ENCODE measurements at regions not wholly inside any gene's neighbourhood (a gene's known extent, or its start where the extent isn't known, plus 50 kb on each side); places are given as distances from the start of the nearest gene placed in this dataset.

DNA sequence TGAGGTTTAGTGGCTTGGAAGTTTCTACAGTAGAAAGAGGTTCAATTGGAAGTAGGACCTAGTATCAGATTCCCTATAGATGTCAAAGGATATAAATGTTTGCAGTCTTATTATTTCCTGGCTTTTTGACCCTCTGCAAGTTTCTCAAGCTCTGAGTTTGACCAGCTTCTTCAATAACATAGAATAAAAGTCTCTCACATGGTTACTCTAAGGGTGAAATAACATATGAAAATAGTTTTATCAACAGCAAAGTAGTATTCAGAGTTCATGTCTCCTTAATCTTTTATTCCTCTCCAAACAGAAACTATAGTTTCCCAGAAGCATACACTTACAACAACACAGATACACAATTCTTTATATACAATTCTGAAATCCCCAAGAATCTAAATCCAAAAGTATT is 132.9 kb upstream of the RND3 start:
- peak in 1 of 3 donors; percentile 59 for DNase-seq

DNA sequence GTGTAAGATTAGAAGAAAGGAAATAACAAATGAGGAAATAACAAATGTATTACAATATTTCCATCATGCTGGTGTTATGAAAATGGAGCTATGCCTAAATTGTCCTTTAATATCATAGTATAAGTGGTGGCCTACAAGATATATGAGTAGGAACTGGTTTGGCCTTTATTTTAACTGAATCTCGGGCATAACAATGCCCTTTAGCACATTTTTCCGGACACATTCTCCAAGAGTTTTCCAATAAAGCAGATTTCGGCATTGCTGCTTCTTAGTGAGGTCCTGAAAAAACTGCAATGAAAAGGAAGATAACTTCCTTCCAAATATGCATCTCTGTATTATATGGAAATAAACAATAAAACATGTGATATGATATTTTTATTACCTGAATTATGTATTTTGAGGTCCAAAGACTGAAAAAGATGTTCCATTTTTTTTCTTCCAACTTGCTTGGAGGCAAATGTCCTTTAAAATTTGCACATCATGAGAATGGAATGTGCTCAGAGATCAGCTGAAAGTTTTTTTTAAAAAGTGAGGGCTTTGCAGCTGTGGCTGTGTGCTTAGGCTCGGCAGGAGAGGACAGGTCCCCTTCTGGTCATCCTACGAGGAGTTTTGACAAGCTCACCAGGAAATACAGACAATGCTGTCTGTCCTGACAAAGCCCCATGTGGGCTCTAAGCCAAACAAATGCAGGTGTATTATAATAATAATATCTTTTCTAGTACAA is 132.3 kb upstream of the RND3 start:
- peak in 2 of 3 donors; percentile 64 to 87 for DNase-seq

DNA sequence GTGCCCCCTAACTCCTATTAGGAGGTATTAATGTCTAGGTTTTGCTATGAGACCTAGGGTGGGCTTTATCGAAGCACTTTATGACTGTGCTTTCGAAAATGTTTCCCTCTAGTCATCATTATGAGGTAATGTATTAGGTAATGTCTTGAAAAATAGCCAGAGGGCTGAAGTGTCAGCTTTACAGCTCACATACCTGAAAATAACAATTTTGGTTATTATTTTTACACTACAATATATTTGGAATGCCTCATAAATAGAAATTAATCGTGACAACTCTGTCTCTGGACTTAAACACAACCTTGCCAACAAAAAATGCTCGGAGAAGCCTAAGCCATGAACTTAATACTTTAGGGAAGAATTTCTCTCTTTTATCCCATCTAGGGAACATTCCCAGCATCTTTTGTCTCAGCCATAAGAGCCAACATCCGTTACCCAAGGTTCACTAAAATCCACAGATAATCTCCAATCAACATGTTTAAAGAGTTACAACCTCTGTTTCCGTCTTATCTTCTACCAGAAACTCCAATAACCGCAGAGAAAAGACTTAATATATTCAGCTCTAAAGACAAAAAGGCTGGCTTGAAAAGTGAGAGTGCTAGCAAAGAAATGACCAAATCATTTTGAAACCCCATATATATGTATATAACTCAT is 130.9 kb upstream of the RND3 start:
- peak in 2 of 3 donors; percentile 64 to 81 for DNase-seq

DNA sequence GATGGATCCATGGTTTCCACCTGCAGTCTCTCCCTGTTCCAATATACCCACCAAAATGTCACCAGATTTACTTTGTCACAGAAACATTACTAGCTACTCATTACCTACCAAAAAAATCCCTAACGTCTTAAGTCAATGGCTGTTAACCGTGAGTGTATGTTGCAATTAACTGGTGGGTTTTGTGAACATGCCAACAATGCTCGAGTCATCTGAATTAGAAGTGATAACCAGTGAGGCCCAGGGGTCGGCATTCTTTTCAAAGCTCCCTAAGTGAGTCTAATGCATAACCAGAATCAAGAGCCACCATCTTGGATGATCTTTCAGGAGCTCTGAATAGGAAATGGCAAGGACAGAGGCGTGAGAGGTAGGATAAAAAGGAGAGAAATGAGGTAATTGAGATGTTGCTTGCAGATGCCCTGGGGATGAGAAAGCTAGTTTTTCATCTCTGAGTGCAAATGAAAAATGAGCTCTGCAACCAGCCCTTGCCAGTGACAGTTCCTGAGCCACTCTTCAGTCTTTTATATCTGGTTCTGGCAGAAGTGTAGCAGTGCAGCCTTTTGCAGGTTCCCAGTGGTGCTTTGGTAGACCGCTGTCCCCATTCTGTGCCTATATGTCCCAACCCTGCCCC is 130.0 kb upstream of the RND3 start:
- DNase-seq: no peak

DNA sequence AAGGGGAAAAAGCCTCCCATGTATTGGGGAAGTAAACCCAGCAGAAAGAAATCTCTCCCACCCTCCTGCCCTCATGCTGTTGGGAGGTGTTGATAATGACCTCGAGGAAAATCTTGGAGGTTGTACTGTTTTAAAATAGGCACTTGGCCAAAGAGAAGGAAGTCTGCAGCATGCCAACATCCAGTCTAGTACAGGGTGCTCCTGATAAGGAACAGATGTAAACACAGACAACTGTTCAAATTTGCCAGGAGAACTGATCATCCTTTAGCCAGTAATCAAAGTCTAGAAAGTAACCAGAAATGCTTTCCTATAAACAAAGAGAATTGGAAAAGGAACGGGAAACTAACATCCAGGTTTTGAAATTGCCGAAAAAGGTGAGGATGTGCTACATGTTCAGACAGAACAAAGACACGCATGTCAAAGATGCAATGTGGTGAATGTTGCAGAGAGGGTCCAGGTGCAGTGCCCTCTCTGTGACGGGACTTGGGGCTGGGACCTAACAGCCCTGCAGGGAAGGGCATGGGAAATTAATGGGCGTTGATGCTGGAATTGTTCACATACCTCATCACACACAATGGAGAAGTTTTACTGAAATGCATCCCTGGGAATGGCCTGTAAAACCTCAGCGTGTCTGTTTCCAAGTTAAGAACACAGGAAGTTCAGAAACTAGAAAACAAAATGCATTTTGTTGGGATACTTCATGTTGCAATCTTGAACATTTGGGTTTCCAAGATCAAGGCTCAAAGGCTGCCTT is 125.7 kb upstream of the RND3 start:
- peak in 1 of 3 donors; percentile 38 for DNase-seq

DNA sequence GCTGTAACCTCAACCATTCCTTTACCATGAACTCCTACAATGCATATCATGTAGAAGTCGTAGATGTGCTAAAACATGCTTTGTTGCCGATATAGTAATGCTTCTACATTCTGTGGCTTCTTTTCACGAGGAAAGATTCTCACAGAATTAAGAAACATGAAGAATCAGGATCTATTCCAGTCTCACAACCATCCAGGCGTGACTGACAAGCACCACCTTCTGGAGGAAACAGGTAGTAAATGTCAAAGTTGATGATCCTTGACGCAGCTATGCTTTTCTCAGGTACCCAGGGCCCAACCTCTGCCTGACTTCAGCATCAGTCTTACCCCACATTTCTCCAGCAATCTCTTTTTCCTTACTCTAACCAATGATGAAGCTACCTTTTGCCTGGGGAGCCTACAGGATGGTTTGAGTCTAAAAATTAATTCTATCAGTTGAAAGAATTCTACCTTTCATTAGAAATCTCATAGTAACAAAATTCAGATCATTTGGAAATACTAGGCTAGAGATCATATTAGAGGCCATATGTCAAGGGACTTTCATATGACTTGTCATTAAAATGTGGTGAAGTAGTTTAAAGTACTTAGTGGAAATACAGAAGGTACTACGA is 123.3 kb upstream of the RND3 start:
- DNase-seq: no peak

DNA sequence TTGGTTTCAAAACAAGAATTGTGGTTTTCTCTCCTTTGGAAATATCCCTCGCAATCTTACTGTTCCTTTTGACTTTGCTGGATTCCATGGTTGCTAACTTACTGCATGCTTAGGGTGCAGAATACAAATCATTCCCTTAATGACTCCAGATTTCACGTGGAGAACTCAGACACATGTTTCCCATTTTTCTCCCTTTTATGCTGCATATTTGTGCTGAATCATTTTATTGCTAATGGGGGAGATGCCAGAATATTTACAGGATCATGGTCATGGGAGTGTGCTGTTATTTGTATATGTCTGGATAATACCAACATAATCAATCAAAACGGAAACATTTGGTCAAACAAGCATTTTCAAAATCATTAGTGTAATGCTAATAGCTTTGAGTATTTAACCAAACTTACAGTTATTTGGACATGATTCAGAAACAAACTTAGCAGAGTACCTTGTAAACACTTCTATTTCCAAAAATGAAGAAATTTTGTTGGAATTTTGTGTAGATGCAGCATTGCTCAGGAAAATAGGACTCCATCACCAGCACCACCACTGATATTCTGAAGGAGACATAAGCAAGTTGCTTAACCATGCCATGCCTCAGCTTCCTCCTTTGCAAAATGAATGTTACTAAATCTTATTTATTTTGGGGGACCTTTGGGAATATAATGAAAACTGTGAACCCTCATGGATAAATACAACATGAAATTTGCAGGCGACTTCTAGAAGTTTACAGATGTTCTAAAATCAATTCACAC is 122.5 kb upstream of the RND3 start:
- DNase-seq: peak; percentile 50 to 90 (median 81)

DNA sequence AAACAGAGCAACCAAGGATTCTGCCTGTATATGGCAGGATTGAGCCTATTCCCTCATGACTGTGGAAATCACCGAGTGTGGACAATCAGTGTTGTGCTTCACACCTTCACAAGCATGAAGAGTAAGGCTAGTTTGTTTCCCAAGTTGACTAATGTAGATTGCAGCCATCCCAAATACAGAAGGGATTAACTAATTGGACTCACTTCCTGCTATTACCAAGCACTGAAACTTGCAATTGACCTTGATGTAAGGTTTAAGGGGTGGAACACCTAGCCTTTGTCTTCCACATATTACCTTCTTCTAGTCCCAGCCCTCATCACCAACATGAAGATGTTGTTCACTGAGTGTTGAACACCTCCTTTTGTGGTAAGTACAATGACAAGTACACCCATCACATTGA is 120.9 kb upstream of the RND3 start:
- DNase-seq: no peak

DNA sequence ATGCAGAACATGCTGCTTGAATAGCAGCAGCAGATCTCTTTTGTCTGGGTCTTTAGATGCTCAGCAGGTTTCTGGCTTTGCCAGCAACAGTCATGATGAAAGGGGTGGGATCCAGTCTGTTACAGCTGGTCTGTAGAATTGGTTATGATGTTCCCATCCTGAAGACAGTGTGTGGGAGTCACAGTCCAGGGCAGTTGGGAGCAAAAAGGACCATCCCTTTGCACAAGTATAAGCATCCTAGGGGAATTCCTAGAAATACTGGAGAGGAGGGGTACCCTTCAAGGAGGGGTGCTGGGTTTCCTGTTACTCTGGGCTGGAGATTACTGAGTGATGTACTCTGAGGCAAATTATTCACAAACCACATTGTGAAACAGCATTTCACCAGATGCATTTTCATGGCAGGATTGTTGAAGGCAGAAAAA is 119.9 kb upstream of the RND3 start:
- DNase-seq: no peak

DNA sequence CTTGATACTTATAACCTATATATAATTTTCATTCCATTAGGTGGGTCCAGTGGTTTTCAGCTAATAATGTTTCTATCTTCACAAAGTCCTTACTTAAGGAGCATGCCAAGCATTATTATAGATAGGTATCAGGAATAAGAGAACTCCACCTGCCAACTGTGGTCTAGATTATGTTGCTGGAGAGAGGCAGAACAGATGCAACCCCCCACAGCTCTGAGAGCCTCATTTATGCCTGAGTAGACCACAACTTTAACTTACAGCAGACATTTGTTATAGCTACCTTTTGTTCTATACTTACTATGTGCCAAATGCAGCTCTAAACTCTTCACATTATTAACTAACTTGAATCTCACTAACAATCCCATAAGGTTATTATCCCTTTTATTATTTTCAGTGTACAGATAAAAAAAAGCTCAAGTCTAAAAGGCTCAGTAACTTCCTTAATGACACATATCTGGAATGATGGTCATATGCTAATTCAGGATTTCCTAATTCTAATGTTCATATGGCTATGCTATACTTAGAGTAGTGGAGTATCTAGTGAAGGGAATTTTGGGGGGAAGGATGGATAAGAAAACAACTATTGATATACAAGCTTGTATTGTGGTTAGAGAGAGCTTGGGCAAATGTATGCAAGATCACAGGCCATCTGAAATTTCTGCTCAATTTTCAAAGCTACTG is 119.1 kb upstream of the RND3 start:
- DNase-seq: no peak

DNA sequence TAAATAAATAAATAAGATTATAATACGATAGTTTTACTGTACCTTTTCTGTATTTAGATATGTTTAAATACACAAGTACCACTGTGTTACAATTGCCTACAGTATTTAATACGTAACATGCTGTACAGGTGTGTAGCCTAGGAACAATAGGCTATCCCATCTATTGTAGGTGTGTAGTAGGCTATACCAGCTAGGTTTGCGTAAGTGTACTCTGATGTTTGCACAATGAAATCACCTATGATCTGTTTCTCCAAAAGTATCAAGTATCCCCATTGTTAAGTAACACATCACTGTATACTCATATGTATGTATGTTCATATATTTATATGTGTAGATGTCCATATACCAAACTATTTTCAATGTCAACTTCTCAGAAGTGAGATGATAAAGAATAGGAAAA is 118.2 kb upstream of the RND3 start:
- no peak for DNase-seq

DNA sequence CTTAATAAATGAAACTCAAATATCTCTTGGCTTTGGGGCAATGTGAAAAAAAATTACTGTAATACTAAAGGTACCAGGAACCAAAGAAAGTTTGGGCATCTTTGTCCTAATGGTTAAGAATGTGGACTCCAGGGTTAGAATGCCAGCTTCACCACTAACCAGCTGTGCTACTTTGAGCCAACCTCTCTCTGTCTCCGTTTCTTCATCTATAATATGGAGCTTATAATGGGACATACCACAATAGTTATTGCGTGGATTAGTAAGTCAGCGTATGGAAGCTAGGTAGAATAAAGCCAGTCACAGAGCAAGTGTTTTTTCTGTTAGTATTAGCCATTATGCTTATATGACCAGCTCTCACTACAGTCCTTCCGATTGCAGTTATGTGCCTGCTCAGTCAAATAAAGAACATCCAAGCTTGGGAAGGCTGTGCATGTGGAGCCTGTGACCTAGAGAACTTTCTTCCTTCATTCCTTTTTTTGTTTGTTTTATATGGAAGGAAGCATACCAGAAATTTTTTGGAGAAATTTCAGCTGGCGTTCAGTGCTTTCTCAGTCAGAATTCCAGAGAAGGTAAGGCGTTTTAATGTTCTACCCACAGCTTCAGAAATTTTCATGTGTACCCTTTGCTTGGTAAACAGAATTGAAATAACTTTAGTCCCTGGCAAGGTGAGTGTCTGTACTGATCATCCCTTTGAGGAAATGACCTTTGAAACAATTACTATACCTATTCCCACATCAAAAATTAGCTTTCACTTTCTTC is 114.0 kb upstream of the RND3 start:
- peak in 2 of 3 donors; percentile 27 to 43 for DNase-seq

DNA sequence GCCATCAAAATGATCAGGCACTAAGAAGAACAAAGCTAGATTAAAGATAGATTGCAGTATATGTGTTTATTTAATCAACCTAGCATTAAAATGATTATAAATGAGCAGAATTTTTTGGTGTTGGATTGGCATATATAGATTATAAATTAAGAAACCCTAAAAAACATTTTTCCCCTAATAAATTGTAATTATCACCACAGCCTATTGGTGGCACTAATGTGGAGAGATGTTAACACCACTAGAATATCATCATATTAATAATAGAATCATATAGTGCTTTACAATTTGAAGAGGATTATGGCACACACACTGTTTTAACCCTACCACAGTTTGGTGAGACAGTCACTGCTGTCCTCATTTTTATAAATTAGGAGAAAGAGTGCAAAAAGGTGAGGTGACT is 112.4 kb upstream of the RND3 start:
- DNase-seq: no peak

DNA sequence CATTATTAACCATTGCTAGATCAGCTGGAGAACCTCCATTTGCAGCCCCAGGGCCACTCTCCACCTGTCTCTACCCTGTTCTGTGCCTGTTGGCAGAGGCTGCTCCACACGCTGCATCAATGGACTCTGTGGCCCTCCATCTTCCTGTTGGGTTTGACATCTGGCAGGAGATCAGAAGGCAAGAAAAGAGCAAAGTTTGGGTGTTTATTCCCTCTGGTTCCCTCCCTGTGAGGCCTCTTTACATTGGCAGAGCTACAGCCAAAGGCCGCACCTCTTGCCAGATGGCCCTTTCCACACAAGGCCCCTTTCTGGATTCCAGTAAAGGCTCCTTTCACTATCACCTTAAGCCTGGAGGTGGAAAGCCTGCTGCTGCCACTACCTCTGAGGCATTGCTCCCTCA is 110.9 kb upstream of the RND3 start:
- DNase-seq: no peak

DNA sequence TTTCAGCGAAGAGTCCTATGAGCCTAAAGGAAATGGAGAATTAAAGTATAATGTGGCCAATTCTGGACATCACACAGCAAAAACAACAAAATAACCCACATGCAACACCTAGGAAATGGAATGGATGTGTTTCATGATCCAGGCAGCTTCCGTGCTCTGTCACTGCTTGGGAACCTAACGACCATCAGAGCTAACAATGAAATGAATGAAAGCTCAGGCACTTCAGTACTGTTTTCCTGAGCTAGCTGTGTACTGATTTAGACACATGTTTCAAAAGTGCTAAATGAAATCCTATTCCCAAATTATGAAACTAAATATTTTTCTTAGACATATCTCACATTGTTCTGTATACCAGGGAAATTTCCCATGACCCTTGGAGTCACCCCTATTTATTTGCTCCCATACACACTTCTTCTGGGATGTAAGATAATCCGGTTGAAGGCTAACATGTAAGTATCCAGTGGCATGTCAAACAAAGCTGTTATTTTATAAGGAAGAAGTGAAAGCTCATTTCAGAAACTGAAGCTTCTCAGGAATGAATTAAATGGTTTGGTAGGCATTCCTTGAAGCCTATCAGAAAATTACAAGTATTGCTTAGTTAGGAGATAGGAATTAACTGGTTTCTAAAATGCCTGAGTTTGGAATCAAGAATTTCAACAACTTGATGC is 108.5 kb upstream of the RND3 start:
- DNase-seq: no peak

DNA sequence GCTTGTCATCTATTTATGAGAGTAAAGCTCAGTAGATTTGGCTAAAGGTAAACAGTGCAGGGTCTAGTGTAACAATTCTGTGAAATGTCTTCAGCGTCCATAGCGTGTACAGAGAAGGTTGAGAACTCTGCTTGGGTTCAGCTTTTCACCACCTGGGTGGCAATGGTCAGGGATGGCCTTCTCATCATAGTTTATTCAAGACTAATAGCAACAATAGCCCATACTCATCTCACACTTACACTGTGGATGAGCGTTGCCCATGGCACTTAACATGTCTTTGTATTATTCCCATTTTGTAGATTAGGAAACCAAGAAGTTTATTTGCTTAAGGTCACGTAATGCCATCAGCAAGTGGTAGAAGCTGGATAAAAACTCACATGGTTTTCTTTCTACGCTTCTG is 106.8 kb upstream of the RND3 start:
- DNase-seq: no peak

DNA sequence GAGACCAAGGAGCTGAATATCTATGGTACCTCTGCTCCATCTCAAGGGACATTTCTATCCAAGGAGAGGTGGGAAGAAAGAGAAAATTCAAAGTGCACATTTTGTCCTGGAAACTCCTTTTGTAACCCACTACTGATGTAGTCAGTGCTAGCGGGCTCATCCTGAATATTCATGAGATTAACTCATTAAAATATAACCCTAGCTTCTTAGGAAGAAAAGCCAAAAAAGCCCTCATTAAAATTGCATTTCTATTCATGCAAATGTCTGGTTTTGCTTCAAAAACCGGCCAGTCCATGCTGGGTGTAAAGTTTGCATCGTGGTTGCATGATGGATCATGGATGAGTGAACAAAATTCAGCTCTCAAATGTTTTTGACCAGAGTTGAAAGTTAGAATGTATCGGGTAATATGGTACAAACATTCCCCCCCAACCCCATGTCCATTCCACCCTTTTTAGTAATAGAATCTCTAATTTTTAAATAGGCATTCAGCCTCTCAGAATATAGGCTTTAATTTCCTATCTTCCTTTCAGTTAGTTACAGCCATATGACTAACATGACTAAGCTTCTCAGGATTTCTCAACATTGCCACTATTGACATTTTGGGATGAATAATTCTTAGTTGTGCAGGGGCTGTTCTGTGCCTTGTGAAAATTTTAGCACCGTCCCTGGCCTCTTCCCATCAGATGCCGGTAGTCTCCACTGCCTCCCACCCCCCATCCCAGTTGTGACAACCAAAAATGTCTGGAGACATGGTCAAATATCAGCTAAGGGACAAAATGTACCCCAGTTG is 104.2 kb upstream of the RND3 start:
- DNase-seq: no peak

DNA sequence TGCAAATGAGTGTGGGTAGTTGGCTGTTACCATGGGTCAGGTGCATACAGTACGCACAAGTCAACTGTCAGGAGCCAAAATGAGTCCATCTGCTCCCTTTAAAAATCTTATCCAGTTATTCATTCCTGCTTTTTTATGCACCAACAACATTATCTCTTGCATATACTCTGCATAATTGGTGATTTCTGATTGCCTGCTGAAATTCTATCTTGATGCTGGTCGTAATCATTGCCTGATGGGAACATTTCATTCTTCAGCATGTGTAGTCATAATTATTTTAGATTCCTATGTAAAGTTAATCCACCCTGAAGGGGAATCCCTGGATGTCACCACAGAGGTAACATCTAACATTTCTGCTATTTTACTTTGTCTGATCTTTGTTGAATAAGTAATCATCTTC is 102.2 kb upstream of the RND3 start:
- no peak for DNase-seq

DNA sequence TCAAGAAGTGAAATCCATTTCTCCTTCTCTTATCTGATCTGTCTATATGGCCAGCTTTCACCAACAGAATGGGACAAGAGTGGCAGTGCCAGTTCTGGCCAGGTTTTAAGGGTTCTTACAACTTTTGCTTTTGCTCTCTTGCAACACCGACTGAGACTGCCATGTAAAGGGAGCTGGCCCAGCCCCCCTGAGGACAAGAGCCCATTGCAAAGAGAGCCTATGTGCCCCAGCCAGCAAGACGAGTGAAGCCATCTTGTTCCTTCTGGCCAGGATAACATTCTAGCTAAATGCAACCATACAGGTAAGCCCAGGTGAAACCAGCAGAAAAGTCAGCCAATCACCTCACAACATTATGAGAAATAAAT is 101.0 kb upstream of the RND3 start:
- DNase-seq: no peak
